GM04504 (cell line): ENCODE measurements at regions not wholly inside any gene's neighbourhood (a gene's known extent, or its start where the extent isn't known, plus 50 kb on each side); places are given as distances from the start of the nearest gene placed in this dataset.
"Not testable (repeated sequence)": the region's sequence is repeated elsewhere in the genome, so short reads cannot be mapped to it uniquely, and the experiment has no call there.

ENCODE experiments used
- DNase-seq: peaks from one replicate; pipeline ENCODE4 v3.0.0-alpha.2; 2012; ENCODE audit warnings: low read depth

DNA sequence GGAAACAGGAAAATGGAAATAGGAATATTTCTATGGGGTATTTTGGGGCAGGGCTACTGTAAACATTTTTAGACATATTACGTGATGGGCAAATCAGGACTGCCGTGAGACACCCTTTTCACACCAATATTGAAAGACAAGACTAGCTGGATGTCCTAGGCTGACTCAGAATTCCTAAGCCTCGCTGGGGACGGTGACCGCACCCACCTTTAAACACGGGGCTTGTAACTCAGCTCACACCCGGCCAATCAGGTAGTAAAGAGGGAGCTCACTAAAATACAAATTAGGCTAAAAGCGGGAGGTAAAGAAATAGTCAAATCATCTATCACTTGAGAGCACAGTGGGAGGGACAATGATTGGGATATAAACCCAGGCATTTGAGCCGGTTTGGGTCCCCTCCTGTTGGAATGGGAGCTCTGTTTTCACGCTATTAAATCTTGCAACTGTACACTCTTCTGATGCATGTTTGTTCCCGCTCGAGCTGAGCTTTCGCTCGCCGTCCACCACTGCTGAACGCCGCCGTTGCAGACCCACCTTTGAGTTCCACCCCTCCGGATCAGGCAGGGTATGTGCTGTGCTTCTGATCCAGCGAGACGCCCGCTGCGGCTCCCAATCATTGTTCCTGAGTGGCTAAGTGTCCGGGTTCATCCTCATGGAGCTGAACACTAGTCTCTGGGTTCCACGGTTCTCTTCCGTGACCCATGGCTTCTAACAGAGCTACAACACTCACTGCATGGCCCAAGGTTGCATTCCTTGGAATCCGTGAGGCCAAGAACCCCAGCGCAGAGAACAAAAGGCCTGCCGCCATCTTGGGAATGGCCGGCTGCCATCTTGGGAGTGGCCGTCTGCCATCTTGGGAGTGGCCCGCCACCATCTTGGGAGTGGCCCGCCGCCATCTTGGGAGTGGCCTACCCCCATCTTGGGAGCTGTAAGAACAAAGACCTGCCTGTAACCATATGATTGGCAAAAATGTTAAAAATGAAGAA, 152.6 kb downstream of the CRLF2 start:
- no peak for DNase-seq

DNA sequence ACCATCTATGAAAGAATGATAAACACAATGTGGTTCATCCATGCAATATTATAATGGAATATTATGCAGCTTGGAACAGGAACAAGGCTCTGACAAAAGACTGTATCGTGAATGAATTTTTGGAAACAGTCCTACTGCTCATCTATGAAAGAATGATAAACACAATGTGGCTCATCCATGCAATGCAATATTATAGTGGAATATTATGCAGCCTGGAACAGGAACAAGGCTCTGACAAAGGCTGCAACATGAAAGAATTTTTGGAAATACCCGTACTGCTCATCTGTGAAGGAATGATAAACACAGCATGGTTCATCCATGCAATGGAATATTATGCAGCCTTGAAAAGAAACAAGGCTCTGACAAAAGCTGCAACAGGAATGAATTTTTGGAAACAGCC, 158.8 kb downstream of the CRLF2 start:
- DNase-seq = not testable (repeated sequence)

DNA sequence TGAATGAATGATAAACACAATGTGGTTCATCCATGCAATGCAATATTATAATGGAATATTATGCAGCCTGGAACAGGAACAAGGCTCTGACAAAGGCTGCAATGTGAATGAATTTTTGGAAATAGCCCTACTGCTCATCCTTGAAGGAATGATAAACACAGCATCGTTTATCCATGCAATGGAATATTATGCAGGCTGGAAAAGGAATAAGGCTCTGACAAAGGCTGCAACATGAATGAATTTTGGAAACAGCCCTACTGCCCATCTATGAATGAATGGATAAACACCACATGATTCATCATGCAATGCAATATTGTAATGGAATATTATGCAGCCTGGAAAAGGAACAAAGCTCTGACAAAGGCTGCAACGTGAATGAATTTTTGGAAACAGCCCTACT, 159.4 kb downstream of the CRLF2 start:
- no peak for DNase-seq

GRCh38 chrX:1052021-1052420, 160.4 kb downstream of the CRLF2 start:
- no peak for DNase-seq

DNA sequence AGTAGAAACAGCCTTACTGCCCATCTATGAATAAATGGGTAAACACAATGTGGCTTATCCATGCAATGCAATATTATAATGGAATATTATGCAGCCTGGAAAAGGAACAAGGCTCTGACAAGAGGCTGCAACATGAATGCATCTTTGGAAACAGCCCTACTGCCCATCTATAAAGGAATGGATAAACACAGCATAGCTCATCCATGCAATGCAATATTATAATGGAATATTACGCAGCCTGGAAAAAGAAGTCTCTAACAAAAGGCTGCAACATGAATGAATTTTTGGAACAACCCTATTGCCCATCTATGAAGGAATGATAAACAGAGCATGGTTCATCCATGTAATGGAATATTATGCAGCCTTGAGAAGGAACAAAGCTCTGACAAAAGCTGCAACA, 161.0 kb downstream of the CRLF2 start:
- no peak for DNase-seq

DNA sequence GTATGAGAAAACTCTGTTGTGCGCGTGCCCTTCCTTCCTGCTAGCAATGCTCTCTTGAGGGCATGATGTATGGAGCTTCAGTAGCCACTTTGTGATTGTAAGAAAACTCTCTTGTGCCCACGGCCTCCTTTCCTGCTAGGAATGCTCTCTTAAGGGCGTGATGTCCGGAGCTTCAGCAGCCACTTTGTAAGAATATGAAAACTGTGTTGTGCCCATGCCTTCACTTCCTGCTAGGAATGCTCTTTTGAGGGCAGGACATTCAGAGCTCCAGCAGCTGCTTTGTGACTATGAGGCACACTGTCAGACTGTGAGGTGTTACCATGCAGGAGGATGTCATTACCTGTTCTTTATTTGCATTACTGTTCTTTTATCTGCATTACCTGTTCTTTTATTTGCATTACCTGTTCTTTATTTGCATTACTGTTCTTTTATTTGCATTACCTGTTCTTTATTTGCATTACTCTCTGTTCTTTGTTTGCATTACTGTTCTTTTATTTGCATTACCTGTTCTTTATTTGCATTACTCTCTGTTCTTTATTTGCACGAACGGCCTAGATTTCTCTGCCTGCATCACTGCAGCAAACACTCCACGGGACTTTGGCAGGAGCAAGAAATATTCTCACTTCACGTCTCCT, 166.7 kb downstream of the CRLF2 start:
- DNase-seq = no peak

GRCh38 chrX:1041091-1041490, 171.4 kb downstream of the CRLF2 start:
- no peak for DNase-seq

DNA sequence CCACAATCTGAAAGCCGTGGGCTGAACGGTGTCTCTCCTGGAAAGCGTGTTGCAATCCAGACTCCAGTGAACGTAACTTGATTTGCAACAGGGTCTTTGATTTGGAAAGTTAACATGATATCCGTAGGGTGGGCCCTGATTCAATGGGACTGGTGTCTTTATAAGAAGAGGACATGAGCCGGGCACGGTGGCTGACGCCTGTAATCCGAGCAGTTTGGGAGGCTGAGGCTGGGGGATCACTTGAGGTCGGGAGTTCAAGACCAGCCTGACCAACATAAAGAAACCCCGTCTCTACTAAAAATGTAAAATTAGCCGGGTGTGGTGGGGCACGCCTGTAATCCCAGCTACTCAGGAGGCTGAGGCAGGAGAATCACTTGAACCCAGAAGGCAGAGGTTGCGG, 176.5 kb downstream of the CRLF2 start:
- not testable (repeated sequence) for DNase-seq

- DNase-seq = no peak
Measured at GRCh38 chrX:1035206-1035605, 177.2 kb downstream of the CRLF2 start.

GRCh38 chrX:1034717-1035116, 177.7 kb downstream of the CRLF2 start:
- DNase-seq = no peak

- no peak for DNase-seq
Measured at GRCh38 chrX:1031521-1032430, 180.7 kb downstream of the CRLF2 start.

DNA sequence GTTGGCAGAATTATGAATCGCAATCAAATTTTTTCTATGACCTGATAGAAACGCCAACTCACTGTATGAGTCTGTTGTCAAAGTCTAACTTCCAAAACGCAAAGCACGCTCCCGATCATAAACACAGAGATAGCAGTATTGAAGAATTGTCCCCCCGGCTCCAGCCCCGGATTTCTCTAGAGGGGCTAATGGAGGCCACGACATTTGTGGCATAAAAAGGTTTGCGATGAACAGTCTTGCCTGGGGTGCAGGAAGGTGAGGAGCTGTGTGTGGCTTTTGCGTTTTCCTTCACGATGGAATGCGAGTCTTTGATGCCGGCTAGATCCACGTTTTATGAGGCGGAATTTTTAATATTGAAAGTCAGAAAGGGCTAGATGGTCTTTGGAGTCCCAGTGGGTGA, 183.0 kb downstream of the CRLF2 start:
- no peak for DNase-seq

GRCh38 chrX:1027680-1028079, 184.8 kb downstream of the CRLF2 start:
- DNase-seq = no peak

GRCh38 chrX:1027133-1027532, 185.3 kb downstream of the CRLF2 start:
- DNase-seq = no peak

DNA sequence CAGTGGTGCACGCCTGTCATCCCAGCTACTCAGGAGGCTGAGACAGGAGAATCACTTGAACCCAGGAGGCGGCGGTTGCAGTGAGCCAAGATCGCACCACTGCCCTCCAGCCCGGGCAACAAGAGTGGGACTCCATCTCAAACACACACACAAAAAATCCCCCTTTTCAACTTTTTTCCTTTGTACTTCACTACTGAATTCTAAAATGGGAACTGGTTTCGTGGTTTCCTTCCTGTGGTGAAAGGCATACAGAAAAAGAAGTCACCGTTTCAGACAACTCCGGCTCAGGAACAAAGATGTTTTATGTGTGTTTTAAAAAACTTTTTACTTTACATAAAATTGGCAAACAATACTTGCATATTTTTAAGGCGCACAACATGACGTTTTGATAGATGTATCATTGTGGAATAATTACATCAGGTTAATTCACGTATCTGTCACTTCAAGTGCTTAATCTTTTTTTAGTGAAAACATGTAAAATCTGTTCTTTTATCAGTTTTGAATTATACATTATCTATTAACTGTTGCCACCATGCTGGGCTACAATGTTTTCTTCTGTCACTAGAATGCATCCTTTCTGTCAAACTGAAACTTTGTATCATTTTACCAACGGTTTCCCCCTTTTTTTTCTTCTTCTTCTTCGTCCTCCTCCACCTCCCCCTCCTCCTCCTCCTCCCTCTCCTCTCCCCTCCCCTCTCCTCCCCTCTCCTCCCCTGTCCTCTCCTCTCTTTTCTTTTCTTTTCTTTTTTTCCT, 186.0 kb downstream of the CRLF2 start:
- DNase-seq = no peak

GRCh38 chrX:1025413-1025812, 187.0 kb downstream of the CRLF2 start:
- DNase-seq = no peak

DNA sequence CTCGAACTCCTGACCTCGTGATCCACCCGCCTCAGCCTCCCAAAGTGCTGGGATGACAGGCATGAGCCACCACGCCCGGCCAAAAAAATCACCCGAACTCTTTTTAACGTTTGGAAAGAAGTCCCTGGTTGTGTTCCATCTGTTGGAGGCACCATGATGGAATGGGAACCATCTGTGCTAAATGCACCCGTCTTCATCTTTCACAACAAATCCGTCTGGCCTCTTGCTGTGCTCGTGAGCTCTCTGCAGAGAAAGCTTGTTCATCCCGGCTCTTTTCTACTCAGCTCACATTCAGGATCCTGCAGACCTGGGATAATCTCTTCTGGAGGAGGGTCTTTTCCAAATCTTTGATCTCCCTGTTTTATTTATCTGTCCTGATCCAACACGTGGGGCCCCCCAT, 188.8 kb downstream of the CRLF2 start:
- no peak for DNase-seq

DNA sequence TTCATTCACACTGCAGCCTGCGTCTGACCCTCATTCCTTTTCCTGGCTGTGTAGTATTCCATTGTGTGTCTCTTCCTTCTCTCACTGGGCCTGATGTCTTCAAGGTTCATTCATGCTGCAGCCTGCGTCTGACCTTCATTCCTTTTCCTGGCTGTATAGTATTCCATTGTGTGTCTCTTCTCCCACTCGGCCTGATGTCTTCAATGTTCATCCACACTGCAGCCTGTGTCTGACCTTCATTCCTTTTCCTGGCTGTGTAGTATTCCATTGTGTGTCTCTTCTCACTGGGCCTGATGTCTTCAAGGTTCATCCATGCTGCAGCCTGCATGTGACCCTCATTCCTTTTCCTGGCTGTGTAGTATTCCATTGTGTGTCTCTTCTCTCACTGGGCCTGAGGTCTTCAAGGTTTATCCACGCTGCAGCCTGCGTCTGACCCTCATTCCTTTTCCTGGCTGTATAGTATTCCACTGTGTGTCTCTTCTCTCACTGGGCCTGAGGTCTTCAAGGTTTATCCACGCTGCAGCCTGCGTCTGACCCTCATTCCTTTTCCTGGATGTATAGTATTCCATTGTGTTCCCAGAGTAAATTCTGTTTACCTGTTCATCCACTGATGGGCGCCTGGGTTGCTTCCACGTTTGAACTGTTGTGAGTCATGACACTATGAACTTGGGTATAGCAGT, 191.0 kb downstream of the CRLF2 start:
- DNase-seq = not testable (repeated sequence)

DNA sequence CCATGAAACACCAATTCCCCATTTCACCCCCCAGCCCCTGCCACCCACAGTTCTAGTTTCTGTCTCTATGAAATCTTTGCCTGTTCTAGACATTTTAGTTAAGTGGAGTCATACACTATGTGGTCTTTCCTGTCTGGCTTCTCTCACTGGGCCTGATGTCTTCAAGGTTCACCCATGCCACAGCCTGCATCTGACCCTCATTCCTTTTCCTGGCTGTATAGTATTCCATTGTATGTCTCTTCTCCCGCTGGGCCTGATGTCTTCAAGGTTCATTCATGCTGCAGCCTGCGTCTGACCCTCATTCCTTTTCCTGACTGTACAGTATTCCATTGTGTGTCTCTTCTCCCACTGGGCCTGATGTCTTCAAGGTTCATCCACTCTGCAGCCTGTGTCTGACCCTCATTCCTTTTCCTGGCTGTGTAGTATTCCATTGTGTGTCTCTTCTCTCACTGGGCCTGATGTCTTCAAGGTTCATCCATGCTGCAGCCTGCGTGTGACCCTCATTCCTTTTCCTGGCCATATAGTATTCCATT, 191.7 kb downstream of the CRLF2 start:
- DNase-seq = no peak

DNA sequence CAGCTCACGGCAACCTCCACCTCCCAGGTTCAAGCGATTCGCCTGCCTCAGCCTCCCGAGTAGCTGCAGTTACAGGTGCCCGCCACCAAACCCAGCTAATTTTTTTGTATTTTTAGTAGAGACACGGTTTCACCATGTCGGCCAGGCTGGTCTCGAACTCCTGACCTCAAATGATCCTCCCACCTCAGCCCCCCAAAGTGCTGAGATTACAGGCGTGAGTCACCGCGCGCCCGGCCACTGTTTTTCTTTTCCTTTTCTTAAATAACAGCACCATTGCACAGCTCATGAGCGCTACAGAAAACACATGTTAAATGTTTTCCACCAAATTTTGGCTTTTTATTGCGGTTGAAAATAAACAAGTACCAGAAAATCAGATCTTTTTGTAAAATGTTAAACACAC, 195.5 kb downstream of the CRLF2 start:
- not testable (repeated sequence) for DNase-seq

DNA sequence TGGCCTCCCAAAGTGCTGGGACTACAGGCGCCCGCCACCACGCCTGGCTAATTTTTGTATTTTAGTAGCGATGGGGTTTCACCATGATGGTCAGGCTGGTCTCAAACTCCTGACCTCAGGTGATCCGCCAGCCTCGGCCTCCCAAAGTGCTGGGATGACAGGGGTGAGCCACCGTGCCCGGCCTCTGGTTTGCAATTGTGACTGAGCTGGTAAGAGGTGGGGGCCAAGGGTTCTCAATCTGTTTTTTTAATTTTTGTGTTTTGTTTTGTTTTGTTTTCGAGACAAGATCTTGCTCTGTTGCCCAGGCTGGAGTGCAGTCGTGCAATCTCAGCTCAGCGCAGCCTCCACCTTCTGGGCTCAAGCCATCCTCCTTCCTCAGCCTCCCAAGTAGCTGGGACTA, 196.2 kb downstream of the CRLF2 start:
- not testable (repeated sequence) for DNase-seq
